Heart right ventricle (tissue), 16 donors: ENCODE measurements at regions not wholly inside any gene's neighbourhood (a gene's known extent, or its start where the extent isn't known, plus 50 kb on each side); places are given as distances from the start of the nearest gene placed in this dataset.
"Not testable (repeated sequence)": the region's sequence is repeated elsewhere in the genome, so short reads cannot be mapped to it uniquely, and the experiment has no call there.

Experiments used
- ATAC-seq, 8 donors: fragments of 200-7000 bp; cut with Tn5 transposase; one replicate each; pipeline ENCODE4 v1.9.1; 2020; ENCODE audit warnings: mild to moderate bottlenecking in 8 of 8, moderate library complexity in 8 of 8, moderate number of reproducible peaks in 1 of 8
- DNase-seq, 2 donors: peaks; one replicate each; pipeline ENCODE4 v3.0.0-alpha.2; 2020
- H3K27ac ChIP-seq, 10 donors: fragments of 200-600 bp; sonication (generic) in 2 of 10; one replicate each; pipeline versions ENCODE4 v1.5.0 to v1.8.0; 2020 to 2022; ENCODE audit warnings: mild to moderate bottlenecking in 3 of 10
- H3K27me3 ChIP-seq, 7 donors: fragments of 200-600 bp; one replicate each; pipeline ENCODE4 v1.8.0; 2021 to 2022; ENCODE audit warnings: mild to moderate bottlenecking in 2 of 7
- H3K36me3 ChIP-seq, 9 donors: fragments of 200-600 bp; sonication (generic) in 1 of 9; one replicate each; pipeline versions ENCODE4 v1.5.0 to v1.8.0; 2020 to 2022; ENCODE audit warnings: mild to moderate bottlenecking in 2 of 9
- H3K4me1 ChIP-seq, 9 donors: fragments of 200-600 bp; sonication (generic) in 1 of 9; one replicate each; pipeline versions ENCODE4 v1.5.0 to v1.8.0; 2020 to 2022; ENCODE audit warnings: mild to moderate bottlenecking in 4 of 9
- H3K4me3 ChIP-seq, 10 donors: fragments of 200-600 bp; sonication (generic) in 2 of 10; one replicate each; pipeline versions ENCODE4 v1.5.0 to v1.8.0; 2020 to 2022; ENCODE audit warnings: mild to moderate bottlenecking in 7 of 10, moderate library complexity in 2 of 10
- H3K9me3 ChIP-seq, 11 donors: fragments of 200-600 bp in 10 of 11; sonication (generic) in 2 of 11; one replicate each; pipeline versions ENCODE4 v1.5.0 to v1.8.0; 2013 to 2022; ENCODE audit warnings: mild to moderate bottlenecking in 2 of 11, control low read depth in 1 of 11, moderate library complexity in 1 of 11
- WGBS, 2 donors: extraction: QIAGEN DNeasy Blood & Tissue Kit; methylation state at CpG; one replicate each; pipeline ENCODE4 v1.1.7; 2013; ENCODE audit warnings: inconsistent platforms in 1 of 2; 5-methylcytosine and 5-hydroxymethylcytosine counted together
- intact Hi-C, 10 donors: fragments of 100-400 bp; cut with DNase I; formaldehyde crosslinking; loops; one replicate each; pipeline versions ENCODE4 v1.11.1 to v1.14.2; 2022
- TF ChIP-seq, protein P1 (sequence below), 9 donors: fragments of 200-600 bp; sonication (generic) in 2 of 9; IDR thresholded peaks; one replicate each; pipeline versions ENCODE4 v1.5.0 to v1.8.0; 2021 to 2022; ENCODE audit warnings: antibody characterized with exemption in 9 of 9, mild to moderate bottlenecking in 5 of 9, moderate library complexity in 1 of 9
- donor health status: Arrhythmogenic right ventricular cardiomyopathy.
- donor health status: ischemic (EF 13 %, LVEDD 7.1; RV severe dilation, severe dysfunction).
- donor health status: healthy with polysubstance abuse.
- donor health status: DM: no; HTN: yes; CAD: no.
- donor health status: DM: no; HTN: no; CAD: no.
- donor health status: ischemic (EF 25% LVEDD 6.9; RV normal size, moderate dysfunction).
- donor health status: ischemic (EF 25% LVEDD 5.7; RV mildly dilated, moderate dysfunction).
- donor health status: healthy.
- donor health status: DM: yes; HTN: yes; CAD: no.
- donor health status: Ischemic cardiomyopathy.
- donor health status: ischemic (EF 35%, LVEDD 5.7; RV mildly dilated, moderate dysfunction).
- donor health status: nonischemic (EF 11% LVEDD 7.7; RV severe dilation, severe dysfunction).
- donor health status: DM: yes; HTN: yes; CAD: no.
- donor health status: PGD.
- donor health status: ischemic (EF 29% LVEDD 5.4; RV normal size, mild dysfunction).
- donor health status: nonischemic (EF 23%, LVEDD 6.1; RV moderate dilation, normal function).

- H3K36me3 ChIP-seq: no peaks in the 10 kb centered on the region
- no peaks in the 10 kb centered on the region for H3K9me3 ChIP-seq
- no peak overlapping the region for H3K4me3 ChIP-seq
- no peak overlapping the region for H3K27ac ChIP-seq
- no peaks in the 10 kb centered on the region for H3K4me1 ChIP-seq
- DNase-seq: no peak
- ATAC-seq: no peak
- TF ChIP-seq, protein P1, sequence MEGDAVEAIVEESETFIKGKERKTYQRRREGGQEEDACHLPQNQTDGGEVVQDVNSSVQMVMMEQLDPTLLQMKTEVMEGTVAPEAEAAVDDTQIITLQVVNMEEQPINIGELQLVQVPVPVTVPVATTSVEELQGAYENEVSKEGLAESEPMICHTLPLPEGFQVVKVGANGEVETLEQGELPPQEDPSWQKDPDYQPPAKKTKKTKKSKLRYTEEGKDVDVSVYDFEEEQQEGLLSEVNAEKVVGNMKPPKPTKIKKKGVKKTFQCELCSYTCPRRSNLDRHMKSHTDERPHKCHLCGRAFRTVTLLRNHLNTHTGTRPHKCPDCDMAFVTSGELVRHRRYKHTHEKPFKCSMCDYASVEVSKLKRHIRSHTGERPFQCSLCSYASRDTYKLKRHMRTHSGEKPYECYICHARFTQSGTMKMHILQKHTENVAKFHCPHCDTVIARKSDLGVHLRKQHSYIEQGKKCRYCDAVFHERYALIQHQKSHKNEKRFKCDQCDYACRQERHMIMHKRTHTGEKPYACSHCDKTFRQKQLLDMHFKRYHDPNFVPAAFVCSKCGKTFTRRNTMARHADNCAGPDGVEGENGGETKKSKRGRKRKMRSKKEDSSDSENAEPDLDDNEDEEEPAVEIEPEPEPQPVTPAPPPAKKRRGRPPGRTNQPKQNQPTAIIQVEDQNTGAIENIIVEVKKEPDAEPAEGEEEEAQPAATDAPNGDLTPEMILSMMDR (IDR thresholded peaks at IDR 0.05): no peak
- intact Hi-C loops: no loop called here
- no peaks in the 10 kb centered on the region for H3K27me3 ChIP-seq
These were observed 1601.2 kb upstream of the CELF4 start for GRCh38 chr18:39166776-39167175.

GRCh38 chr18:39162013-39162827 is 1596.6 kb upstream of the CELF4 start:
- WGBS, 2 donors: 92 to 95% methylated on average over 11 of the region's 11 CpGs
- intact Hi-C loops: no loop called here
- Histone ChIP-seq H3K4me3 (no peak overlapping the region), H3K4me1 (no peaks in the 10 kb centered on the region), H3K36me3 (no peaks in the 10 kb centered on the region), H3K9me3 (no peaks in the 10 kb centered on the region), H3K27ac (no peak overlapping the region), H3K27me3 (no peaks in the 10 kb centered on the region)
- ATAC-seq: no peak
- DNase-seq: no peak
- TF ChIP-seq, protein P1 (IDR thresholded peaks at IDR 0.05): no peak

GRCh38 chr18:39149211-39149806 is 1583.7 kb upstream of the CELF4 start:
- Histone ChIP-seq H3K27ac (no peak overlapping the region), H3K27me3 (no peaks in the 10 kb centered on the region), H3K4me1 (no peaks in the 10 kb centered on the region), H3K36me3 (no peaks in the 10 kb centered on the region), H3K4me3 (no peak overlapping the region), H3K9me3 (peaks cover 0 to 54% (median 9%) of the 10 kb centered on the region in 11 donors)
- 60 to 67% methylated on average over 3 of the region's 3 CpGs for WGBS, 2 donors
- DNase-seq: no peak
- ATAC-seq: no peak
- TF ChIP-seq, protein P1 (IDR thresholded peaks at IDR 0.05): no peak
- intact Hi-C loops: no loop called here

DNA sequence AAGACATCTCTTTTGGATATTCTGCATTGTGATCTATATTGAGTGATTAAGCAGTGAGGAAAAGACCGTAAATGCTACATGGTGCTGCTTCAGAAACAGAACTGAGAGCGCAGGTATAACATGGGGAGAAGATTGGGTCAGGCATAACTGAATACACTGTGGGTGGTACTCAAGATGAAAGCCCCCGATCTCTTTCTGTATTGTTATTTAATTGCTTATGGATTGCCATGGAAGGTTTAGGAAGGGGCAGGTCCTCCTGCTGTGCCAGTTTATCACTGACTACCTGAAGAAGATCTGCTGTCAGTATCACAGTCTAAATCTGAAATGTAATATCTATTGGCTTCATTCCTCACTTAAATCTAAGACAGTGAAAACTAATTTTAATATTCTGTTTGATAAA is 1568.7 kb upstream of the CELF4 start:
- H3K4me3 ChIP-seq: no peak overlapping the region
- H3K27me3 ChIP-seq: no peaks in the 10 kb centered on the region
- peaks cover 0 to 12% (median 0%) of the 10 kb centered on the region in 11 donors for H3K9me3 ChIP-seq
- no peaks in the 10 kb centered on the region for H3K4me1 ChIP-seq
- no peak overlapping the region for H3K27ac ChIP-seq
- no peaks in the 10 kb centered on the region for H3K36me3 ChIP-seq
- WGBS, 2 donors: 91 to 92% methylated on average over 3 of the region's 3 CpGs
- TF ChIP-seq, protein P1 (IDR thresholded peaks at IDR 0.05): no peak
- ATAC-seq: no peak
- DNase-seq: no peak
- intact Hi-C loops: no loop called here

- not testable (repeated sequence) for H3K4me3 ChIP-seq, DNase-seq
- WGBS, 2 donors: 88 to 91% methylated on average over 3 of the region's 3 CpGs
These were observed 1561.9 kb upstream of the CELF4 start for GRCh38 chr18:39127538-39127937.

More at GRCh38 chr18:39127538-39127937, 1561.9 kb upstream of the CELF4 start:
- intact Hi-C loops, H3K27ac ChIP-seq, H3K36me3 ChIP-seq, H3K4me1 ChIP-seq, ATAC-seq, H3K27me3 ChIP-seq: not testable (repeated sequence)
- peaks cover 0 to 35% (median 0%) of the 10 kb centered on the region in 11 donors for H3K9me3 ChIP-seq
